ENCODE measurements at regions not wholly inside any gene's neighbourhood (a gene's known extent, or its start where the extent isn't known, plus 50 kb on each side); places are given as distances from the start of the nearest gene placed in this dataset.

- H4K20me1 ChIP-seq (ENCODE audit: insufficient read depth, low read length) = no peaks in the 10 kb centered on the region
- no peak for DNase-seq
- no peak overlapping the region for H3K4me2 ChIP-seq (replicated peaks; ENCODE audit: extremely low read depth, low read length, poor library complexity, severe bottlenecking)
- H3K27ac ChIP-seq (ENCODE audit: low read depth in 1 of 2, low read length in 2 of 2) = no peak overlapping the region
- H3K27me3 ChIP-seq (ENCODE audit: control insufficient read depth in 2 of 2, insufficient read depth in 2 of 2, low read length in 2 of 2) = no peaks in the 10 kb centered on the region
- no peak overlapping the region for H2AFZ ChIP-seq (ENCODE audit: insufficient read depth, low read depth, low read length, poor library complexity, severe bottlenecking)
- no peaks in the 10 kb centered on the region for H3K36me3 ChIP-seq (replicated peaks in 1 of 2; ENCODE audit: control insufficient read depth in 1 of 2, insufficient read depth in 2 of 2, low read length in 2 of 2)
- Mint-ChIP-seq H3K27ac (no peak overlapping the region), H3K27me3 (ENCODE audit: low read depth in 3 of 3) (peaks cover 0 to 4% (median 2%) of the 10 kb centered on the region in 3 donors), H3K9me3 (peaks cover 0 to 5% (median 2%) of the 10 kb centered on the region in 7 donors), H3K4me3 (no peak overlapping the region), H3K4me1 (no peaks in the 10 kb centered on the region), H3K36me3 (no peaks in the 10 kb centered on the region)
- H3K9me3 ChIP-seq (replicated peaks in 1 of 2; ENCODE audit: control insufficient read depth in 1 of 2, insufficient read depth in 1 of 2, low read length in 2 of 2) = no peaks in the 10 kb centered on the region
- WGBS (ENCODE audit: insufficient coverage) = no CpG with 5 or more reads among the region's 2 CpGs
- TF ChIP-seq CTCF (IDR thresholded peaks at IDR 0.05) = no peak
- no peaks in the 10 kb centered on the region for H3K79me2 ChIP-seq (ENCODE audit: insufficient read depth, low read length)
- intact Hi-C loops (cut with micrococcal nuclease) = no loop called here
- H3K4me1 ChIP-seq (ENCODE audit: control insufficient read depth in 1 of 2, insufficient read depth in 2 of 2, low read length in 2 of 2) = no peaks in the 10 kb centered on the region
- H3K9ac ChIP-seq (ENCODE audit: insufficient read depth, low read length, poor library complexity, severe bottlenecking) = no peak overlapping the region
- no peak overlapping the region for H3K4me3 ChIP-seq (replicated peaks in 1 of 3; ENCODE audit: low read depth in 2 of 3, low read length in 3 of 3)
Measured at GRCh38 chr10:28967031-28967430, 289.7 kb downstream of the BAMBI start.

- Mint-ChIP-seq H3K4me1 (no peaks in the 10 kb centered on the region), H3K9me3 (peaks cover 0 to 6% (median 0%) of the 10 kb centered on the region in 7 donors), H3K4me3 (no peak overlapping the region), H3K36me3 (no peaks in the 10 kb centered on the region), H3K27me3 (ENCODE audit: low read depth in 3 of 3) (peaks cover 0 to 5% (median 5%) of the 10 kb centered on the region in 3 donors), H3K27ac (no peak overlapping the region)
- intact Hi-C loops (cut with micrococcal nuclease) = no loop called here
- no peak overlapping the region for H3K4me3 ChIP-seq (replicated peaks in 1 of 3; ENCODE audit: low read depth in 2 of 3, low read length in 3 of 3)
- no peaks in the 10 kb centered on the region for H3K4me1 ChIP-seq (ENCODE audit: control insufficient read depth in 1 of 2, insufficient read depth in 2 of 2, low read length in 2 of 2)
- H3K27ac ChIP-seq (ENCODE audit: low read depth in 1 of 2, low read length in 2 of 2) = no peak overlapping the region
- no peak overlapping the region for H2AFZ ChIP-seq (ENCODE audit: insufficient read depth, low read depth, low read length, poor library complexity, severe bottlenecking)
- no peaks in the 10 kb centered on the region for H3K36me3 ChIP-seq (replicated peaks in 1 of 2; ENCODE audit: control insufficient read depth in 1 of 2, insufficient read depth in 2 of 2, low read length in 2 of 2)
- H3K9me3 ChIP-seq (replicated peaks in 1 of 2; ENCODE audit: control insufficient read depth in 1 of 2, insufficient read depth in 1 of 2, low read length in 2 of 2) = no peaks in the 10 kb centered on the region
- DNase-seq = no peak
- H4K20me1 ChIP-seq (ENCODE audit: insufficient read depth, low read length) = no peaks in the 10 kb centered on the region
- H3K4me2 ChIP-seq (replicated peaks; ENCODE audit: extremely low read depth, low read length, poor library complexity, severe bottlenecking) = no peak overlapping the region
- TF ChIP-seq CTCF (IDR thresholded peaks at IDR 0.05) = no peak
- H3K27me3 ChIP-seq (ENCODE audit: control insufficient read depth in 2 of 2, insufficient read depth in 2 of 2, low read length in 2 of 2) = no peaks in the 10 kb centered on the region
- H3K79me2 ChIP-seq (ENCODE audit: insufficient read depth, low read length) = no peaks in the 10 kb centered on the region
- WGBS (ENCODE audit: insufficient coverage) = 73% methylated on average over 2 of the region's 4 CpGs
- H3K9ac ChIP-seq (ENCODE audit: insufficient read depth, low read length, poor library complexity, severe bottlenecking) = no peak overlapping the region
Measured at GRCh38 chr10:28969413-28969812, 292.1 kb downstream of the BAMBI start.
